Parathyroid adenoma (tissue), 2 donors: ENCODE measurements at regions not wholly inside any gene's neighbourhood (a gene's known extent, or its start where the extent isn't known, plus 50 kb on each side); places are given as distances from the start of the nearest gene placed in this dataset.
"Not testable (repeated sequence)": the region's sequence is repeated elsewhere in the genome, so short reads cannot be mapped to it uniquely, and the experiment has no call there.

Source experiments
- H2AFZ ChIP-seq: fragments of 300-600 bp; sonication (generic); one replicate; pipeline ENCODE4 v1.7.0; 2017; ENCODE audit warnings: antibody characterized with exemption, mild to moderate bottlenecking
- H3K27ac ChIP-seq: fragments of 300-600 bp; sonication (generic); one replicate; pipeline ENCODE4 v1.7.0; 2017
- H3K27me3 ChIP-seq: fragments of 300-600 bp; sonication (generic); one replicate; pipeline ENCODE4 v1.7.0; 2017; ENCODE audit warnings: low read length; ENCODE audit not compliant: control insufficient read depth, insufficient read depth
- H3K36me3 ChIP-seq: fragments of 300-600 bp; sonication (generic); one replicate; pipeline ENCODE4 v1.7.0; 2017; ENCODE audit warnings: low read length; ENCODE audit not compliant: control insufficient read depth, insufficient read depth
- H3K4me1 ChIP-seq: fragments of 300-600 bp; sonication (generic); one replicate; pipeline ENCODE4 v1.7.0; 2017; ENCODE audit warnings: control low read depth
- H3K4me2 ChIP-seq: fragments of 300-600 bp; sonication (generic); one replicate; pipeline ENCODE4 v1.7.0; 2017; ENCODE audit warnings: low read length
- H3K4me3 ChIP-seq: fragments of 300-600 bp; sonication (generic); one replicate; pipeline ENCODE4 v1.7.0; 2017; ENCODE audit warnings: low read depth, low read length
- H3K79me2 ChIP-seq: fragments of 300-600 bp; sonication (generic); one replicate; pipeline ENCODE4 v1.7.0; 2017; ENCODE audit warnings: control low read depth
- H3K9ac ChIP-seq: fragments of 300-600 bp; sonication (generic); one replicate; pipeline ENCODE4 v1.7.0; 2017; ENCODE audit warnings: mild to moderate bottlenecking
- H3K9me3 ChIP-seq: fragments of 300-600 bp; sonication (generic); one replicate; pipeline ENCODE4 v1.7.0; 2017; ENCODE audit warnings: low read length; ENCODE audit not compliant: control insufficient read depth
- CTCF ChIP-seq: fragments of 300-600 bp; sonication (generic); IDR thresholded peaks from one replicate; pipeline ENCODE4 v1.7.0; 2017; ENCODE audit warnings: antibody characterized with exemption, mild to moderate bottlenecking
- donor health status: primary hyperparathyroidism.

GRCh38 chr22:22988150-22988549, 82.2 kb upstream of the GNAZ start:
- Histone ChIP-seq H3K9ac (no peak overlapping the region), H3K4me1 (no peaks in the 10 kb centered on the region), H3K4me2 (no peak overlapping the region), H3K27me3 (no peaks in the 10 kb centered on the region), H3K27ac (no peak overlapping the region), H3K9me3 (no peaks in the 10 kb centered on the region), H3K79me2 (no peaks in the 10 kb centered on the region), H3K4me3 (no peak overlapping the region), H2AFZ (no peak overlapping the region), H3K36me3 (no peaks in the 10 kb centered on the region)
- TF ChIP-seq CTCF = no peak

- no peak for TF ChIP-seq CTCF
- H3K4me2 ChIP-seq = no peak overlapping the region
- no peak overlapping the region for H3K4me3 ChIP-seq
- H3K9ac ChIP-seq = no peak overlapping the region
- no peak overlapping the region for H2AFZ ChIP-seq
- H3K27me3 ChIP-seq = no peaks in the 10 kb centered on the region
- H3K36me3 ChIP-seq = no peaks in the 10 kb centered on the region
- H3K4me1 ChIP-seq = no peaks in the 10 kb centered on the region
- H3K79me2 ChIP-seq = no peaks in the 10 kb centered on the region
- H3K9me3 ChIP-seq = no peaks in the 10 kb centered on the region
- no peak overlapping the region for H3K27ac ChIP-seq
These were observed 81.5 kb upstream of the GNAZ start for GRCh38 chr22:22988785-22989184.

GRCh38 chr22:22989856-22990255, 80.5 kb upstream of the GNAZ start:
- no peaks in the 10 kb centered on the region for H3K27me3 ChIP-seq
- H3K4me2 ChIP-seq = no peak overlapping the region
- TF ChIP-seq CTCF = no peak
- no peak overlapping the region for H3K9ac ChIP-seq
- H3K27ac ChIP-seq = no peak overlapping the region
- H2AFZ ChIP-seq = no peak overlapping the region
- no peak overlapping the region for H3K4me3 ChIP-seq
- no peaks in the 10 kb centered on the region for H3K79me2 ChIP-seq
- H3K36me3 ChIP-seq = no peaks in the 10 kb centered on the region
- no peaks in the 10 kb centered on the region for H3K4me1 ChIP-seq
- no peaks in the 10 kb centered on the region for H3K9me3 ChIP-seq

- H3K9me3 ChIP-seq = not testable (repeated sequence)
These were observed 79.4 kb upstream of the GNAZ start for GRCh38 chr22:22990711-22991505.

GRCh38 chr22:22992474-22992873, 77.8 kb upstream of the GNAZ start:
- no peak for TF ChIP-seq CTCF
- H2AFZ ChIP-seq = no peak overlapping the region

More at GRCh38 chr22:22990711-22991505, 79.4 kb upstream of the GNAZ start:
- H3K27ac ChIP-seq, H3K9ac ChIP-seq, H3K4me2 ChIP-seq, H3K79me2 ChIP-seq, H3K36me3 ChIP-seq, H3K4me1 ChIP-seq, H3K4me3 ChIP-seq, H3K27me3 ChIP-seq, H2AFZ ChIP-seq: not testable (repeated sequence)

More at GRCh38 chr22:22992474-22992873, 77.8 kb upstream of the GNAZ start:
- no peaks in the 10 kb centered on the region for H3K4me1 ChIP-seq
- H3K27ac ChIP-seq = no peak overlapping the region
- H3K27me3 ChIP-seq = no peaks in the 10 kb centered on the region
- no peaks in the 10 kb centered on the region for H3K36me3 ChIP-seq
- no peaks in the 10 kb centered on the region for H3K9me3 ChIP-seq
- no peaks in the 10 kb centered on the region for H3K79me2 ChIP-seq
- no peak overlapping the region for H3K4me3 ChIP-seq
- no peak overlapping the region for H3K9ac ChIP-seq
- H3K4me2 ChIP-seq = no peak overlapping the region
